Ishikawa (cell line): ENCODE measurements at regions not wholly inside any gene's neighbourhood (a gene's known extent, or its start where the extent isn't known, plus 50 kb on each side); places are given as distances from the start of the nearest gene placed in this dataset.

Experiments used
- EGR1 ChIP-seq: IDR thresholded peaks from 2 replicates; pipeline ENCODE4 v1.6.1; 2012
- EP300 ChIP-seq: IDR thresholded peaks from 2 replicates; pipeline ENCODE4 v1.6.1; 2012; ENCODE audit warnings: borderline replicate concordance
- FOXM1 ChIP-seq: IDR thresholded peaks from 2 replicates; pipeline ENCODE4 v1.6.1; 2012; ENCODE audit warnings: low read depth, borderline replicate concordance
- RAD21 ChIP-seq: IDR thresholded peaks from 2 replicates; pipeline ENCODE4 v1.6.1; 2012; ENCODE audit warnings: low read depth
- TCF12 ChIP-seq: IDR thresholded peaks from 2 replicates; pipeline ENCODE4 v1.6.1; 2012; ENCODE audit warnings: low read depth
- YY1 ChIP-seq: IDR thresholded peaks from 2 replicates; pipeline ENCODE4 v1.6.1; 2012; ENCODE audit warnings: low read depth

DNA sequence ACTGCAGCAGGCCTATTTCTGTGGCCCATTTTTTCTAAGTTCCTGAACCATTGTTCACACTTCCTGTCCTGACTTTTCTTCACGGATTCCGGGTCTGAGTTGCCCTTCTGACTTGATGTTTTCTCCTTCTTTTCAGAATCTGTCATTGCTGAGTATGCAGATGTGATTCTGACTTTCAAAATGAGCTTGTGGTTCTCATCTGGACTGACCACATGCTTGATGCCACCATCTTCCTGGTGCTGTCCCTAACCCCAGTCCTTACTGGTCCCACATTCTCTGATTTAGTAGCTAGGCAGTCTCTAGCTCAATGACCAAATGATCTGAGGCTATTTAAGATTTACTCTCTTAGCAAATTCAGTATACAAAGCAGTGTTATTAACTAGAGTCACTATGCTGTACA lies 822.3 kb upstream of the TENM3 start:
- TF ChIP-seq EP300: no peak
- no peak for TF ChIP-seq TCF12
- no peak for TF ChIP-seq YY1
- no peak for TF ChIP-seq FOXM1
- TF ChIP-seq EGR1: no peak
- TF ChIP-seq RAD21: no peak
